SK-N-SH (cell line): ENCODE measurements at regions not wholly inside any gene's neighbourhood (a gene's known extent, or its start where the extent isn't known, plus 50 kb on each side); places are given as distances from the start of the nearest gene placed in this dataset.

Experiments used
- JUND ChIP-seq: IDR thresholded peaks from 2 replicates; pipeline ENCODE4 v1.4.0; 2012
- POLR2AphosphoS5 ChIP-seq: IDR thresholded peaks from 2 replicates; pipeline ENCODE4 v1.6.1; 2012; ENCODE audit warnings: low read depth, low read length
- TF ChIP-seq, protein P1 (sequence below): fragments of 200-600 bp; sonication (generic); IDR thresholded peaks from 2 replicates; pipeline ENCODE4 v1.6.1; 2017; ENCODE audit warnings: antibody characterized with exemption, mild to moderate bottlenecking, moderate library complexity

GRCh38 chr21:27703791-27704190, 736.9 kb upstream of the ADAMTS5 start:
- TF ChIP-seq POLR2AphosphoS5 (no peak), JUND (no peak)
- TF ChIP-seq, protein P1, sequence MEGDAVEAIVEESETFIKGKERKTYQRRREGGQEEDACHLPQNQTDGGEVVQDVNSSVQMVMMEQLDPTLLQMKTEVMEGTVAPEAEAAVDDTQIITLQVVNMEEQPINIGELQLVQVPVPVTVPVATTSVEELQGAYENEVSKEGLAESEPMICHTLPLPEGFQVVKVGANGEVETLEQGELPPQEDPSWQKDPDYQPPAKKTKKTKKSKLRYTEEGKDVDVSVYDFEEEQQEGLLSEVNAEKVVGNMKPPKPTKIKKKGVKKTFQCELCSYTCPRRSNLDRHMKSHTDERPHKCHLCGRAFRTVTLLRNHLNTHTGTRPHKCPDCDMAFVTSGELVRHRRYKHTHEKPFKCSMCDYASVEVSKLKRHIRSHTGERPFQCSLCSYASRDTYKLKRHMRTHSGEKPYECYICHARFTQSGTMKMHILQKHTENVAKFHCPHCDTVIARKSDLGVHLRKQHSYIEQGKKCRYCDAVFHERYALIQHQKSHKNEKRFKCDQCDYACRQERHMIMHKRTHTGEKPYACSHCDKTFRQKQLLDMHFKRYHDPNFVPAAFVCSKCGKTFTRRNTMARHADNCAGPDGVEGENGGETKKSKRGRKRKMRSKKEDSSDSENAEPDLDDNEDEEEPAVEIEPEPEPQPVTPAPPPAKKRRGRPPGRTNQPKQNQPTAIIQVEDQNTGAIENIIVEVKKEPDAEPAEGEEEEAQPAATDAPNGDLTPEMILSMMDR: no peak
